ENCODE measurements at regions not wholly inside any gene's neighbourhood (a gene's known extent, or its start where the extent isn't known, plus 50 kb on each side); places are given as distances from the start of the nearest gene placed in this dataset.

DNA sequence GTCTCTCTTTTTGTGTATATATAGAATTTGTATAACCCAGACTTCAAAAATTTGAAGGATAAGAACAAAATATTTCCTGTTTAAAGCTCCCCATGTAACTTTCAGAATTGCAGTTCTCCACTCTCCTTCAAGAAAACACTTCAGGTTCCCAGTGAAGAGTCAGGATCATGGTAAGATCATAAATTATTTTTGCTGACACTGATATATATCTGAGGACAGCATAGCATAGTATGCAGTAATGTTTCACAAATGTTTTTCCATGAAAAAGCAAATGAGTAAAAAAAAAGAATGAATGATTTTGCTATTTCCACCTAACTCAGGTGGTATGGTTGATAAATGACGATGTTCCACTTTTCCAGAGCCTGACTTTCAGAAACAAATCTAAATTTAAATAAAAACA lies 545.6 kb upstream of the EPHA7 start:
- TF ChIP-seq CTCF (conservative IDR thresholded peaks at IDR 0.05 in 1 of 2, IDR thresholded peaks at IDR 0.05 in 1 of 2; ENCODE audit: low read depth in 1 of 2, low read length in 2 of 2) (no peak), EZH2 (IDR thresholded peaks at IDR 0.05; ENCODE audit: low read length, missing control alignments) (no peak)
